HG03103 (cell line): ENCODE measurements at regions not wholly inside any gene's neighbourhood (a gene's known extent, or its start where the extent isn't known, plus 50 kb on each side); places are given as distances from the start of the nearest gene placed in this dataset.

ENCODE experiments used
- ATAC-seq: cut with Tn5 transposase; IDR thresholded peaks from one replicate; pipeline ENCODE4 v1.9.1; 2021; ENCODE audit warnings: low read depth; ENCODE audit not compliant: unreplicated experiment

GRCh38 chr2:14189929-14190328, 442.6 kb upstream of the LRATD1 start:
- no peak for ATAC-seq

- no peak for ATAC-seq
These were observed 438.3 kb upstream of the LRATD1 start for GRCh38 chr2:14194233-14194632.

GRCh38 chr2:14197293-14197692, 435.2 kb upstream of the LRATD1 start:
- ATAC-seq: no peak

GRCh38 chr2:14199040-14199439, 433.5 kb upstream of the LRATD1 start:
- ATAC-seq: no peak

GRCh38 chr2:14219306-14219705, 413.2 kb upstream of the LRATD1 start:
- no peak for ATAC-seq

- ATAC-seq: no peak
These were observed 412.4 kb upstream of the LRATD1 start for GRCh38 chr2:14220101-14220500.

GRCh38 chr2:14221466-14221865, 411.1 kb upstream of the LRATD1 start:
- no peak for ATAC-seq

- no peak for ATAC-seq
These were observed 408.9 kb upstream of the LRATD1 start for GRCh38 chr2:14223576-14223975.

GRCh38 chr2:14231391-14231898, 401.1 kb upstream of the LRATD1 start:
- ATAC-seq: no peak

- ATAC-seq: no peak
These were observed 400.3 kb upstream of the LRATD1 start for GRCh38 chr2:14232217-14232616.

GRCh38 chr2:14234911-14235310, 397.6 kb upstream of the LRATD1 start:
- ATAC-seq: no peak

- ATAC-seq: no peak
These were observed 396.9 kb upstream of the LRATD1 start for GRCh38 chr2:14235667-14236066.

- no peak for ATAC-seq
These were observed 394.6 kb upstream of the LRATD1 start for GRCh38 chr2:14237902-14238301.

GRCh38 chr2:14239605-14240004, 392.9 kb upstream of the LRATD1 start:
- ATAC-seq: no peak

- ATAC-seq: no peak
These were observed 391.6 kb upstream of the LRATD1 start for GRCh38 chr2:14240868-14241267.

GRCh38 chr2:14245901-14246300, 386.6 kb upstream of the LRATD1 start:
- ATAC-seq: no peak

- ATAC-seq: no peak
These were observed 377.2 kb upstream of the LRATD1 start for GRCh38 chr2:14255135-14255820.

GRCh38 chr2:14256890-14257289, 375.6 kb upstream of the LRATD1 start:
- no peak for ATAC-seq

- ATAC-seq: no peak
These were observed 374.6 kb upstream of the LRATD1 start for GRCh38 chr2:14257801-14258507.

GRCh38 chr2:14261771-14262170, 370.7 kb upstream of the LRATD1 start:
- ATAC-seq: no peak

GRCh38 chr2:14263053-14263452, 369.5 kb upstream of the LRATD1 start:
- no peak for ATAC-seq

- no peak for ATAC-seq
These were observed 362.4 kb upstream of the LRATD1 start for GRCh38 chr2:14270036-14270582.
